ENCODE measurements at regions not wholly inside any gene's neighbourhood (a gene's known extent, or its start where the extent isn't known, plus 50 kb on each side); places are given as distances from the start of the nearest gene placed in this dataset.

GRCh38 chr7:130974794-130975193 lies 240.8 kb upstream of the KLF14 start:
- TF ChIP-seq POLR2A (IDR thresholded peaks at IDR 0.05), result no peak
- TF ChIP-seq EP300 (IDR thresholded peaks at IDR 0.05), result no peak

Measured in tibial nerve (tissue), 3 donors.